ENCODE measurements at regions not wholly inside any gene's neighbourhood (a gene's known extent, or its start where the extent isn't known, plus 50 kb on each side); places are given as distances from the start of the nearest gene placed in this dataset.

GRCh38 chr15:55108858-55109518 is 87.8 kb downstream of the RSL24D1 start:
- Histone ChIP-seq H3K27ac (ENCODE audit: insufficient read depth in 1 of 2, low read depth in 1 of 2, low read length in 2 of 2, poor library complexity in 1 of 2, severe bottlenecking in 2 of 2) (no peak overlapping the region), H3K9me3 (ENCODE audit: control extremely low read depth in 1 of 5, control insufficient read depth in 4 of 5, insufficient read depth in 2 of 5, low read depth in 1 of 5, low read length in 4 of 5) (peaks cover 0 to 2% (median 0%) of the 10 kb centered on the region in 5 experiments), H3K4me3 (ENCODE audit: control insufficient read depth in 1 of 7, extremely low read depth in 1 of 7, insufficient read depth in 4 of 7, low read depth in 2 of 7, low read length in 6 of 7) (no peak overlapping the region), H3K36me3 (ENCODE audit: control insufficient read depth in 4 of 4, insufficient read depth in 4 of 4, low read length in 3 of 4) (no peaks in the 10 kb centered on the region), H3K27me3 (replicated peaks in 2 of 5; ENCODE audit: control insufficient read depth in 4 of 5, insufficient read depth in 5 of 5, low read length in 4 of 5) (no peaks in the 10 kb centered on the region), H3K4me1 (ENCODE audit: control extremely low read depth in 1 of 4, control insufficient read depth in 4 of 4, insufficient read depth in 4 of 4, low read length in 3 of 4) (peaks cover 0 to 5% (median 3%) of the 10 kb centered on the region in 4 experiments)
- DNase-seq: peak; percentile 73 to 87 (median 85)
- WGBS (ENCODE audit: insufficient coverage): no CpG with 5 or more reads among the region's 9 CpGs
- ChIA-PET POLR2A (no interaction called here), CTCF (interaction anchor here (0.6 to 2.0 kb wide), 7 partner anchors 9 to 1298 kb away, joined by 3 to 18 read pairs (median 3); no protein-coding TSS in a partner anchor)

GRCh38 chr15:55108448-55108847 is 88.3 kb downstream of the RSL24D1 start:
- no peaks in the 10 kb centered on the region for H3K36me3 ChIP-seq (ENCODE audit: control insufficient read depth in 4 of 4, insufficient read depth in 4 of 4, low read length in 3 of 4)
- POLR2A ChIA-PET: no interaction called here
- no peak overlapping the region for H3K27ac ChIP-seq (ENCODE audit: insufficient read depth in 1 of 2, low read depth in 1 of 2, low read length in 2 of 2, poor library complexity in 1 of 2, severe bottlenecking in 2 of 2)
- CTCF ChIA-PET: interaction anchor here (0.9 to 2.0 kb wide), 7 partner anchors 10 to 1298 kb away, joined by 3 to 18 read pairs (median 3); no protein-coding TSS in a partner anchor
- peaks cover 0 to 2% (median 0%) of the 10 kb centered on the region in 5 experiments for H3K9me3 ChIP-seq (ENCODE audit: control extremely low read depth in 1 of 5, control insufficient read depth in 4 of 5, insufficient read depth in 2 of 5, low read depth in 1 of 5, low read length in 4 of 5)
- no peaks in the 10 kb centered on the region for H3K27me3 ChIP-seq (replicated peaks in 2 of 5; ENCODE audit: control insufficient read depth in 4 of 5, insufficient read depth in 5 of 5, low read length in 4 of 5)
- WGBS (ENCODE audit: insufficient coverage): 80% methylated on average over 3 of the region's 5 CpGs
- peaks cover 0 to 5% (median 3%) of the 10 kb centered on the region in 4 experiments for H3K4me1 ChIP-seq (ENCODE audit: control extremely low read depth in 1 of 4, control insufficient read depth in 4 of 4, insufficient read depth in 4 of 4, low read length in 3 of 4)
- no peak for DNase-seq
- H3K4me3 ChIP-seq (ENCODE audit: control insufficient read depth in 1 of 7, extremely low read depth in 1 of 7, insufficient read depth in 4 of 7, low read depth in 2 of 7, low read length in 6 of 7): no peak overlapping the region

- CTCF ChIA-PET: no interaction called here
- H3K27ac ChIP-seq (ENCODE audit: insufficient read depth in 1 of 2, low read depth in 1 of 2, low read length in 2 of 2, poor library complexity in 1 of 2, severe bottlenecking in 2 of 2): no peak overlapping the region
- DNase-seq: no peak
- POLR2A ChIA-PET: no interaction called here
- WGBS (ENCODE audit: insufficient coverage): 80% methylated on average over 1 of the region's 3 CpGs
- peaks cover 0 to 5% (median 3%) of the 10 kb centered on the region in 4 experiments for H3K4me1 ChIP-seq (ENCODE audit: control extremely low read depth in 1 of 4, control insufficient read depth in 4 of 4, insufficient read depth in 4 of 4, low read length in 3 of 4)
- H3K36me3 ChIP-seq (ENCODE audit: control insufficient read depth in 4 of 4, insufficient read depth in 4 of 4, low read length in 3 of 4): no peaks in the 10 kb centered on the region
- H3K4me3 ChIP-seq (ENCODE audit: control insufficient read depth in 1 of 7, extremely low read depth in 1 of 7, insufficient read depth in 4 of 7, low read depth in 2 of 7, low read length in 6 of 7): no peak overlapping the region
- H3K9me3 ChIP-seq (ENCODE audit: control extremely low read depth in 1 of 5, control insufficient read depth in 4 of 5, insufficient read depth in 2 of 5, low read depth in 1 of 5, low read length in 4 of 5): peaks cover 0 to 2% (median 0%) of the 10 kb centered on the region in 5 experiments
- no peaks in the 10 kb centered on the region for H3K27me3 ChIP-seq (replicated peaks in 2 of 5; ENCODE audit: control insufficient read depth in 4 of 5, insufficient read depth in 5 of 5, low read length in 4 of 5)
These were observed 90.6 kb downstream of the RSL24D1 start for GRCh38 chr15:55106155-55106554.

GRCh38 chr15:55094136-55094535 is 102.6 kb downstream of the RSL24D1 start:
- H3K4me1 ChIP-seq (ENCODE audit: control extremely low read depth in 1 of 4, control insufficient read depth in 4 of 4, insufficient read depth in 4 of 4, low read length in 3 of 4): no peaks in the 10 kb centered on the region
- no peak overlapping the region for H3K27ac ChIP-seq (ENCODE audit: insufficient read depth in 1 of 2, low read depth in 1 of 2, low read length in 2 of 2, poor library complexity in 1 of 2, severe bottlenecking in 2 of 2)
- no peaks in the 10 kb centered on the region for H3K27me3 ChIP-seq (replicated peaks in 2 of 5; ENCODE audit: control insufficient read depth in 4 of 5, insufficient read depth in 5 of 5, low read length in 4 of 5)
- ChIA-PET POLR2A (no interaction called here), CTCF (no interaction called here)
- no peaks in the 10 kb centered on the region for H3K36me3 ChIP-seq (ENCODE audit: control insufficient read depth in 4 of 4, insufficient read depth in 4 of 4, low read length in 3 of 4)
- DNase-seq: no peak
- H3K4me3 ChIP-seq (ENCODE audit: control insufficient read depth in 1 of 7, extremely low read depth in 1 of 7, insufficient read depth in 4 of 7, low read depth in 2 of 7, low read length in 6 of 7): no peak overlapping the region
- WGBS (ENCODE audit: insufficient coverage): no CpG with 5 or more reads among the region's 2 CpGs
- peaks cover 0 to 3% (median 0%) of the 10 kb centered on the region in 5 experiments for H3K9me3 ChIP-seq (ENCODE audit: control extremely low read depth in 1 of 5, control insufficient read depth in 4 of 5, insufficient read depth in 2 of 5, low read depth in 1 of 5, low read length in 4 of 5)

- no peaks in the 10 kb centered on the region for H3K27me3 ChIP-seq (replicated peaks in 2 of 5; ENCODE audit: control insufficient read depth in 4 of 5, insufficient read depth in 5 of 5, low read length in 4 of 5)
- CTCF ChIA-PET: no interaction called here
- no peaks in the 10 kb centered on the region for H3K4me1 ChIP-seq (ENCODE audit: control extremely low read depth in 1 of 4, control insufficient read depth in 4 of 4, insufficient read depth in 4 of 4, low read length in 3 of 4)
- H3K9me3 ChIP-seq (ENCODE audit: control extremely low read depth in 1 of 5, control insufficient read depth in 4 of 5, insufficient read depth in 2 of 5, low read depth in 1 of 5, low read length in 4 of 5): no peaks in the 10 kb centered on the region
- POLR2A ChIA-PET: no interaction called here
- no peak for DNase-seq
- H3K4me3 ChIP-seq (ENCODE audit: control insufficient read depth in 1 of 7, extremely low read depth in 1 of 7, insufficient read depth in 4 of 7, low read depth in 2 of 7, low read length in 6 of 7): no peak overlapping the region
- H3K27ac ChIP-seq (ENCODE audit: insufficient read depth in 1 of 2, low read depth in 1 of 2, low read length in 2 of 2, poor library complexity in 1 of 2, severe bottlenecking in 2 of 2): no peak overlapping the region
- H3K36me3 ChIP-seq (ENCODE audit: control insufficient read depth in 4 of 4, insufficient read depth in 4 of 4, low read length in 3 of 4): no peaks in the 10 kb centered on the region
These were observed 108.5 kb downstream of the RSL24D1 start for GRCh38 chr15:55088207-55088606.

GRCh38 chr15:55084673-55085072 is 112.1 kb downstream of the RSL24D1 start:
- POLR2A ChIA-PET: no interaction called here
- no peaks in the 10 kb centered on the region for H3K36me3 ChIP-seq (ENCODE audit: control insufficient read depth in 4 of 4, insufficient read depth in 4 of 4, low read length in 3 of 4)
- no peaks in the 10 kb centered on the region for H3K27me3 ChIP-seq (replicated peaks in 2 of 5; ENCODE audit: control insufficient read depth in 4 of 5, insufficient read depth in 5 of 5, low read length in 4 of 5)
- no peak for DNase-seq
- H3K27ac ChIP-seq (ENCODE audit: insufficient read depth in 1 of 2, low read depth in 1 of 2, low read length in 2 of 2, poor library complexity in 1 of 2, severe bottlenecking in 2 of 2): no peak overlapping the region
- H3K9me3 ChIP-seq (ENCODE audit: control extremely low read depth in 1 of 5, control insufficient read depth in 4 of 5, insufficient read depth in 2 of 5, low read depth in 1 of 5, low read length in 4 of 5): no peaks in the 10 kb centered on the region
- CTCF ChIA-PET: no interaction called here
- no peaks in the 10 kb centered on the region for H3K4me1 ChIP-seq (ENCODE audit: control extremely low read depth in 1 of 4, control insufficient read depth in 4 of 4, insufficient read depth in 4 of 4, low read length in 3 of 4)
- H3K4me3 ChIP-seq (ENCODE audit: control insufficient read depth in 1 of 7, extremely low read depth in 1 of 7, insufficient read depth in 4 of 7, low read depth in 2 of 7, low read length in 6 of 7): no peak overlapping the region
- WGBS (ENCODE audit: insufficient coverage): 94% methylated on average over 3 of the region's 3 CpGs

GRCh38 chr15:55084216-55084615 is 112.5 kb downstream of the RSL24D1 start:
- POLR2A ChIA-PET: no interaction called here
- no peak for DNase-seq
- 100% methylated on average over 3 of the region's 3 CpGs for WGBS (ENCODE audit: insufficient coverage)
- H3K36me3 ChIP-seq (ENCODE audit: control insufficient read depth in 4 of 4, insufficient read depth in 4 of 4, low read length in 3 of 4): no peaks in the 10 kb centered on the region
- no peaks in the 10 kb centered on the region for H3K4me1 ChIP-seq (ENCODE audit: control extremely low read depth in 1 of 4, control insufficient read depth in 4 of 4, insufficient read depth in 4 of 4, low read length in 3 of 4)
- CTCF ChIA-PET: no interaction called here
- H3K27ac ChIP-seq (ENCODE audit: insufficient read depth in 1 of 2, low read depth in 1 of 2, low read length in 2 of 2, poor library complexity in 1 of 2, severe bottlenecking in 2 of 2): no peak overlapping the region
- H3K4me3 ChIP-seq (ENCODE audit: control insufficient read depth in 1 of 7, extremely low read depth in 1 of 7, insufficient read depth in 4 of 7, low read depth in 2 of 7, low read length in 6 of 7): no peak overlapping the region
- H3K27me3 ChIP-seq (replicated peaks in 2 of 5; ENCODE audit: control insufficient read depth in 4 of 5, insufficient read depth in 5 of 5, low read length in 4 of 5): no peaks in the 10 kb centered on the region
- H3K9me3 ChIP-seq (ENCODE audit: control extremely low read depth in 1 of 5, control insufficient read depth in 4 of 5, insufficient read depth in 2 of 5, low read depth in 1 of 5, low read length in 4 of 5): no peaks in the 10 kb centered on the region
